ENCODE measurements at regions not wholly inside any gene's neighbourhood (a gene's known extent, or its start where the extent isn't known, plus 50 kb on each side); places are given as distances from the start of the nearest gene placed in this dataset.

DNA sequence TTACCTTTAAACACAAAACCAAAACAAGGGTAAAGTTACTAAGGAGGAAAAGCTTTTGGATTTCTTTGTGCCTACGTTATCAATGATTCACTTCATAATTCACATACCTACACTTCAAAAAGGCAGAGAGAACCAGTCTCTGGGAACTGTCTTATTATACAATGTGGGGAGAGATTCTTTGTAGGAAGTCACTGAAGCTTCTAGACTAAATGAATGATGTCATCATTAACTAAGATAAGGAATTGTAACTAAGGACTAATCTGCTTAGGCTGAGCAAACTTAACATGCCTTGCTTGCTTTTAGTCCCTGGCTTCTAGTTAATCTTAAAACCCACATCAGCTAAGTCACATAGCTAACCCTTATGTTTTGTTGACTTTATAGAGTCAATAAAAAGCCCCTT lies 771.2 kb downstream of the NXPH1 start:
- Histone ChIP-seq H3K36me3 (ENCODE audit: control insufficient read depth, insufficient read depth, low read length) (no peaks in the 10 kb centered on the region), H3K4me1 (ENCODE audit: control insufficient read depth, insufficient read depth, low read length) (no peaks in the 10 kb centered on the region), H2AFZ (replicated peaks; ENCODE audit: low read length, poor library complexity) (no peak overlapping the region), H2BK20ac (ENCODE audit: low read depth, low read length) (no peak overlapping the region), H4K8ac (ENCODE audit: low read depth in 2 of 2, low read length in 2 of 2) (no peak overlapping the region), H4K91ac (ENCODE audit: insufficient read depth, low read depth, low read length) (no peak overlapping the region), H4K20me1 (ENCODE audit: insufficient read depth, low read length) (no peaks in the 10 kb centered on the region), H2BK15ac (ENCODE audit: low read depth, low read length) (no peak overlapping the region), H3K4me3 (ENCODE audit: insufficient read depth, low read depth, low read length) (no peak overlapping the region), H3K9me3 (ENCODE audit: control insufficient read depth, insufficient read depth, low read length) (no peaks in the 10 kb centered on the region), H3K23ac (ENCODE audit: low read depth, low read length) (no peak overlapping the region), H3K14ac (replicated peaks; ENCODE audit: low read depth, low read length) (no peak overlapping the region), H2AK9ac (replicated peaks; ENCODE audit: low read depth, low read length, poor library complexity) (no peak overlapping the region), H3K4ac (ENCODE audit: low read depth, low read length) (no peak overlapping the region), H3K4me2 (ENCODE audit: low read depth, low read length) (no peak overlapping the region), H3K27me3 (ENCODE audit: control insufficient read depth, insufficient read depth, low read length) (no peaks in the 10 kb centered on the region), H4K5ac (ENCODE audit: low read depth, low read length) (no peak overlapping the region), H3K56ac (ENCODE audit: extremely low read depth, insufficient read depth, low read length) (no peak overlapping the region), H3K18ac (ENCODE audit: low read depth, low read length) (no peak overlapping the region), H2BK120ac (ENCODE audit: low read depth, low read length) (no peak overlapping the region), H3K9ac (ENCODE audit: low read depth, low read length) (no peak overlapping the region), H3K27ac (ENCODE audit: insufficient read depth, low read length) (no peak overlapping the region), H2AK5ac (ENCODE audit: low read depth, low read length) (no peak overlapping the region), H3K9me1 (ENCODE audit: insufficient read depth, low read length) (no peaks in the 10 kb centered on the region), H3K79me1 (ENCODE audit: low read depth in 1 of 2, low read length in 2 of 2) (no peaks in the 10 kb centered on the region), H2BK5ac (ENCODE audit: low read depth, low read length, poor library complexity, severe bottlenecking) (no peak overlapping the region)
- dilution Hi-C loops (cut with HindIII; ENCODE audit: low sequenced_read_pairs, unreplicated experiment) (no loop called here), in situ Hi-C loops (cut with MboI; ENCODE audit: low sequenced_read_pairs) (no loop called here), intact Hi-C loops (cut with micrococcal nuclease) (no loop called here)
- ChIA-PET POLR2A (ENCODE audit: unreplicated experiment) (no interaction called here), CTCF (no interaction called here)
- TF ChIP-seq, protein P1, sequence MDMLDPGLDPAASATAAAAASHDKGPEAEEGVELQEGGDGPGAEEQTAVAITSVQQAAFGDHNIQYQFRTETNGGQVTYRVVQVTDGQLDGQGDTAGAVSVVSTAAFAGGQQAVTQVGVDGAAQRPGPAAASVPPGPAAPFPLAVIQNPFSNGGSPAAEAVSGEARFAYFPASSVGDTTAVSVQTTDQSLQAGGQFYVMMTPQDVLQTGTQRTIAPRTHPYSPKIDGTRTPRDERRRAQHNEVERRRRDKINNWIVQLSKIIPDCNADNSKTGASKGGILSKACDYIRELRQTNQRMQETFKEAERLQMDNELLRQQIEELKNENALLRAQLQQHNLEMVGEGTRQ (IDR thresholded peaks at IDR 0.05; ENCODE audit: low read depth, low read length) = no peak
- TF ChIP-seq, protein P2, sequence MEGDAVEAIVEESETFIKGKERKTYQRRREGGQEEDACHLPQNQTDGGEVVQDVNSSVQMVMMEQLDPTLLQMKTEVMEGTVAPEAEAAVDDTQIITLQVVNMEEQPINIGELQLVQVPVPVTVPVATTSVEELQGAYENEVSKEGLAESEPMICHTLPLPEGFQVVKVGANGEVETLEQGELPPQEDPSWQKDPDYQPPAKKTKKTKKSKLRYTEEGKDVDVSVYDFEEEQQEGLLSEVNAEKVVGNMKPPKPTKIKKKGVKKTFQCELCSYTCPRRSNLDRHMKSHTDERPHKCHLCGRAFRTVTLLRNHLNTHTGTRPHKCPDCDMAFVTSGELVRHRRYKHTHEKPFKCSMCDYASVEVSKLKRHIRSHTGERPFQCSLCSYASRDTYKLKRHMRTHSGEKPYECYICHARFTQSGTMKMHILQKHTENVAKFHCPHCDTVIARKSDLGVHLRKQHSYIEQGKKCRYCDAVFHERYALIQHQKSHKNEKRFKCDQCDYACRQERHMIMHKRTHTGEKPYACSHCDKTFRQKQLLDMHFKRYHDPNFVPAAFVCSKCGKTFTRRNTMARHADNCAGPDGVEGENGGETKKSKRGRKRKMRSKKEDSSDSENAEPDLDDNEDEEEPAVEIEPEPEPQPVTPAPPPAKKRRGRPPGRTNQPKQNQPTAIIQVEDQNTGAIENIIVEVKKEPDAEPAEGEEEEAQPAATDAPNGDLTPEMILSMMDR (conservative IDR thresholded peaks at IDR 0.05; ENCODE audit: low read depth, low read length) = no peak
- TF ChIP-seq CHD1 (IDR thresholded peaks at IDR 0.05; ENCODE audit: low read depth, low read length) (no peak), RAD21 (IDR thresholded peaks at IDR 0.05; ENCODE audit: low read length) (no peak), RCOR1 (IDR thresholded peaks at IDR 0.05; ENCODE audit: insufficient replicate concordance, low read length) (no peak), SMC3 (IDR thresholded peaks at IDR 0.05; ENCODE audit: low read depth, low read length) (no peak), RFX5 (IDR thresholded peaks at IDR 0.05; ENCODE audit: low read depth, low read length) (no peak), MAZ (IDR thresholded peaks at IDR 0.05; ENCODE audit: borderline replicate concordance, low read depth, low read length) (no peak), MXI1 (IDR thresholded peaks at IDR 0.05; ENCODE audit: borderline replicate concordance, low read depth, low read length) (no peak), FOS (IDR thresholded peaks at IDR 0.05; ENCODE audit: low read depth, low read length) (no peak), POLR2A (IDR thresholded peaks at IDR 0.05; ENCODE audit: low read depth, low read length) (no peak), CEBPB (IDR thresholded peaks at IDR 0.05; ENCODE audit: low read depth, low read length) (no peak)
- TF ChIP-seq, protein P3, sequence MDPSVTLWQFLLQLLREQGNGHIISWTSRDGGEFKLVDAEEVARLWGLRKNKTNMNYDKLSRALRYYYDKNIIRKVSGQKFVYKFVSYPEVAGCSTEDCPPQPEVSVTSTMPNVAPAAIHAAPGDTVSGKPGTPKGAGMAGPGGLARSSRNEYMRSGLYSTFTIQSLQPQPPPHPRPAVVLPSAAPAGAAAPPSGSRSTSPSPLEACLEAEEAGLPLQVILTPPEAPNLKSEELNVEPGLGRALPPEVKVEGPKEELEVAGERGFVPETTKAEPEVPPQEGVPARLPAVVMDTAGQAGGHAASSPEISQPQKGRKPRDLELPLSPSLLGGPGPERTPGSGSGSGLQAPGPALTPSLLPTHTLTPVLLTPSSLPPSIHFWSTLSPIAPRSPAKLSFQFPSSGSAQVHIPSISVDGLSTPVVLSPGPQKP (IDR thresholded peaks at IDR 0.05; ENCODE audit: borderline replicate concordance, low read depth, low read length) = no peak
- BruUV-seq (replicated peaks) = no TSS peak
- WGBS, 2 experiments (ENCODE audit: extremely low coverage in 2 of 2, insufficient read length in 1 of 2) = no CpG with 5 or more reads among the region's 1 CpG
- no peak for DNase-seq
- ATAC-seq (ENCODE audit: low read depth) = no peak

Data from IMR-90 (cell line).